ENCODE measurements at regions not wholly inside any gene's neighbourhood (a gene's known extent, or its start where the extent isn't known, plus 50 kb on each side); places are given as distances from the start of the nearest gene placed in this dataset.

GRCh38 chr6:166228839-166229528 lies 61.3 kb upstream of the TBXT start:
- TF ChIP-seq CTCF (conservative IDR thresholded peaks at IDR 0.05; ENCODE audit: low read length) = no peak
- TF ChIP-seq EZH2phosphoT487 (IDR thresholded peaks at IDR 0.05; ENCODE audit: borderline replicate concordance, low read depth, low read length) = no peak

All from OCI-LY7 (cell line).